ENCODE measurements at regions not wholly inside any gene's neighbourhood (a gene's known extent, or its start where the extent isn't known, plus 50 kb on each side); places are given as distances from the start of the nearest gene placed in this dataset.

GRCh38 chr3:62995530-62995929, 120.3 kb upstream of the CADPS start:
- no peak for TF ChIP-seq CTCF (IDR thresholded peaks at IDR 0.05; ENCODE audit: control extremely low read depth in 1 of 3, insufficient read depth in 1 of 3, low read depth in 1 of 3, low read length in 3 of 3)
- no peak for TF ChIP-seq SP1 (IDR thresholded peaks at IDR 0.05; ENCODE audit: low read depth, low read length)
- TF ChIP-seq CBX8 (IDR thresholded peaks at IDR 0.05; ENCODE audit: borderline replicate concordance, low read depth, low read length) = no peak
- no peak for TF ChIP-seq NRF1 (IDR thresholded peaks at IDR 0.05; ENCODE audit: low read depth, low read length)
- TF ChIP-seq TCF12 (IDR thresholded peaks at IDR 0.05; ENCODE audit: low read depth, low read length) = no peak
- no peak for TF ChIP-seq CHD1 (IDR thresholded peaks at IDR 0.05; ENCODE audit: low read depth, low read length)
- no peak for TF ChIP-seq POLR2AphosphoS5 (IDR thresholded peaks at IDR 0.05; ENCODE audit: low read depth, low read length)
- TF ChIP-seq CTBP2 (IDR thresholded peaks at IDR 0.05; ENCODE audit: borderline replicate concordance, insufficient read depth, insufficient read length, low read length) = no peak
- TF ChIP-seq SIX5 (IDR thresholded peaks at IDR 0.05; ENCODE audit: low read depth, low read length) = no peak
- no peak for TF ChIP-seq CEBPB (IDR thresholded peaks at IDR 0.05; ENCODE audit: low read depth, low read length)
- TF ChIP-seq, protein P1, sequence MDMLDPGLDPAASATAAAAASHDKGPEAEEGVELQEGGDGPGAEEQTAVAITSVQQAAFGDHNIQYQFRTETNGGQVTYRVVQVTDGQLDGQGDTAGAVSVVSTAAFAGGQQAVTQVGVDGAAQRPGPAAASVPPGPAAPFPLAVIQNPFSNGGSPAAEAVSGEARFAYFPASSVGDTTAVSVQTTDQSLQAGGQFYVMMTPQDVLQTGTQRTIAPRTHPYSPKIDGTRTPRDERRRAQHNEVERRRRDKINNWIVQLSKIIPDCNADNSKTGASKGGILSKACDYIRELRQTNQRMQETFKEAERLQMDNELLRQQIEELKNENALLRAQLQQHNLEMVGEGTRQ (IDR thresholded peaks at IDR 0.05; ENCODE audit: low read length) = no peak
